HepG2 (cell line): ENCODE measurements at regions not wholly inside any gene's neighbourhood (a gene's known extent, or its start where the extent isn't known, plus 50 kb on each side); places are given as distances from the start of the nearest gene placed in this dataset.

Experiments used
- EZH2 ChIP-seq: conservative IDR thresholded peaks from 2 replicates; pipeline ENCODE4 v1.6.1; 2012; ENCODE audit warnings: mild to moderate bottlenecking, low read depth, low read length, moderate library complexity
- PBX3 ChIP-seq: sonication (generic); formaldehyde crosslinking; IDR thresholded peaks from 2 replicates; pipeline ENCODE4 v1.8.1; 2023; ENCODE audit warnings: missing genetic modification reagents, inconsistent platforms, borderline replicate concordance
- TAF1 ChIP-seq: sonication (generic); formaldehyde crosslinking; IDR thresholded peaks from 2 replicates; pipeline ENCODE4 v1.4.0; 2020; ENCODE audit warnings: missing genetic modification reagents
- ZNF20 ChIP-seq: sonication (generic); formaldehyde crosslinking; IDR thresholded peaks from 2 replicates; pipeline ENCODE4 v1.4.0; 2020; ENCODE audit warnings: mild to moderate bottlenecking, moderate library complexity, missing genetic modification reagents
- ZNF570 ChIP-seq: sonication (generic); formaldehyde crosslinking; IDR thresholded peaks from 2 replicates; pipeline ENCODE4 v1.4.0; 2020; ENCODE audit warnings: mild to moderate bottlenecking, missing genetic modification reagents, borderline replicate concordance

GRCh38 chr5:13454050-13454449, 490.4 kb downstream of the DNAH5 start:
- TF ChIP-seq EZH2 (no peak), ZNF20 (CRISPR knock-in tag) (no peak), ZNF570 (CRISPR knock-in tag) (no peak), TAF1 (CRISPR knock-in tag) (no peak), PBX3 (CRISPR knock-in tag) (no peak)
